Caco-2 (cell line): ENCODE measurements at regions not wholly inside any gene's neighbourhood (a gene's known extent, or its start where the extent isn't known, plus 50 kb on each side); places are given as distances from the start of the nearest gene placed in this dataset.

ENCODE experiments used
- BruUV-seq: library from RNA; stranded (reverse); fragments of 400-500 nt; replicated peaks from 2 replicates; lab custom pipeline; 2021; lab: Mats Ljungman, UMichigan
- CTCF ChIA-PET: fragments of 300-600 bp; sonication (Branson Sonifier 250); formaldehyde crosslinking; loops from one replicate; lab custom pipeline; 2022; ENCODE audit warnings: antibody characterized with exemption; lab: Charles Lee
- POLR2A ChIA-PET: fragments of 300-600 bp; sonication (Branson Sonifier 250); formaldehyde crosslinking; loops from one replicate; lab custom pipeline; 2022; ENCODE audit warnings: antibody characterized with exemption; lab: Charles Lee
- DNase-seq, 2 experiments: peaks; one replicate each; pipeline versions ENCODE4 v3.0.0 to v3.0.0-alpha.2; 2020 to 2022
- H3K27me3 ChIP-seq: replicated peaks from 2 replicates; pipeline ENCODE4 v1.6.0; 2011; ENCODE audit warnings: low read length; ENCODE audit not compliant: control insufficient read depth, insufficient read depth
- H3K36me3 ChIP-seq: 2 replicates; pipeline ENCODE4 v1.5.1; 2011; ENCODE audit warnings: low read length; ENCODE audit not compliant: control insufficient read depth, insufficient read depth
- H3K4me1 ChIP-seq: fragments of 250-450 bp; sonication (Bioruptor Pico); 2 replicates; pipeline ENCODE4 v1.5.1; 2020; ENCODE audit warnings: mild to moderate bottlenecking
- H3K4me3 ChIP-seq: 2 replicates; pipeline ENCODE4 v1.5.1; 2011; ENCODE audit warnings: low read depth, mild to moderate bottlenecking, control low read depth, low read length
- H3K9me3 ChIP-seq: fragments of 250-450 bp; sonication (Bioruptor Pico); 2 replicates; pipeline ENCODE4 v1.5.1; 2020; ENCODE audit warnings: mild to moderate bottlenecking, moderate library complexity
- H3K27ac Mint-ChIP-seq: one replicate; pipeline ENCODE4 v1.8.0; 2022; ENCODE audit warnings: mixed read lengths; ENCODE audit not compliant: unreplicated experiment
- H3K27me3 Mint-ChIP-seq: one replicate; pipeline ENCODE4 v1.8.0; 2022; ENCODE audit warnings: mixed read lengths; ENCODE audit not compliant: insufficient read depth, unreplicated experiment
- H3K36me3 Mint-ChIP-seq: one replicate; pipeline ENCODE4 v1.8.0; 2022; ENCODE audit warnings: mild to moderate bottlenecking, mixed read lengths; ENCODE audit not compliant: insufficient read depth, unreplicated experiment
- H3K4me1 Mint-ChIP-seq: one replicate; pipeline ENCODE4 v1.8.0; 2022; ENCODE audit warnings: low read depth, mixed read lengths; ENCODE audit not compliant: unreplicated experiment
- H3K4me3 Mint-ChIP-seq: one replicate; pipeline ENCODE4 v1.8.0; 2022; ENCODE audit warnings: mild to moderate bottlenecking, moderate library complexity, mixed read lengths; ENCODE audit not compliant: unreplicated experiment
- H3K9me3 Mint-ChIP-seq: one replicate; pipeline ENCODE4 v1.8.0; 2022; ENCODE audit warnings: mixed read lengths; ENCODE audit not compliant: unreplicated experiment
- intact Hi-C: fragments of 100-400 bp; cut with micrococcal nuclease; formaldehyde crosslinking; loops from one replicate; pipeline ENCODE4 v1.10.0; 2022; ENCODE audit not compliant: unreplicated experiment
- TF ChIP-seq, protein P1 (sequence below), 2 experiments: fragments of 200-600 bp in 1 of 2; IDR thresholded peaks; 1 replicate in 1 of 2; 2 replicates in 1 of 2; pipeline versions ENCODE4 v1.5.1 to v1.8.0; 2011 to 2022; ENCODE audit warnings: antibody characterized with exemption in 1 of 2, control low read depth in 1 of 2, inconsistent platforms in 1 of 2, low read depth in 1 of 2, low read length in 1 of 2, mild to moderate bottlenecking in 1 of 2, moderate library complexity in 1 of 2; ENCODE audit not compliant: insufficient read depth in 1 of 2, severe bottlenecking in 1 of 2, unreplicated experiment in 1 of 2

DNA sequence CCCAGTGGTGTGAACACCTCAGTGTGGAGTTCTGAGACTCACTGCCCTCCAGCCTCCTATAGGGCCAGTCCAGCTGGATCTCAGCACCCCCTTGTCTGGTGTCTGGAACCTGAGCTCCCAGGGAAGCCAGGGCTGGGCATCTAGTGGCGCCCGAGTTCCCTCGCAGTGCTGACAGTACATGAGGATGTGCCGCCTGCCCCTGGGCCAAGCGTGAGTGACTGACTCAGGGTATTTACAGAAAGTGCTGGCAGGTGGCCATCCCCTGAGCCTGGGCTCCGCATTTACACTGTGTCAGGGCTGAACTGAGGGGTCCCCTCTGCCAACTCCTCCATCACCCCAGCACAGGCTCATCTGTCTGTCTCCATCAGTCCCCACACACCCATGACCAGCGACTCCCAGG lies 185.3 kb downstream of the BRD1 start:
- Histone ChIP-seq H3K27me3 (no peaks in the 10 kb centered on the region), H3K9me3 (no peaks in the 10 kb centered on the region), H3K4me3 (no peak overlapping the region), H3K4me1 (no peaks in the 10 kb centered on the region), H3K36me3 (no peaks in the 10 kb centered on the region)
- no peaks in the 10 kb centered on the region for H3K9me3 Mint-ChIP-seq
- ChIA-PET CTCF (no interaction called here), POLR2A (no interaction called here)
- TF ChIP-seq, protein P1, sequence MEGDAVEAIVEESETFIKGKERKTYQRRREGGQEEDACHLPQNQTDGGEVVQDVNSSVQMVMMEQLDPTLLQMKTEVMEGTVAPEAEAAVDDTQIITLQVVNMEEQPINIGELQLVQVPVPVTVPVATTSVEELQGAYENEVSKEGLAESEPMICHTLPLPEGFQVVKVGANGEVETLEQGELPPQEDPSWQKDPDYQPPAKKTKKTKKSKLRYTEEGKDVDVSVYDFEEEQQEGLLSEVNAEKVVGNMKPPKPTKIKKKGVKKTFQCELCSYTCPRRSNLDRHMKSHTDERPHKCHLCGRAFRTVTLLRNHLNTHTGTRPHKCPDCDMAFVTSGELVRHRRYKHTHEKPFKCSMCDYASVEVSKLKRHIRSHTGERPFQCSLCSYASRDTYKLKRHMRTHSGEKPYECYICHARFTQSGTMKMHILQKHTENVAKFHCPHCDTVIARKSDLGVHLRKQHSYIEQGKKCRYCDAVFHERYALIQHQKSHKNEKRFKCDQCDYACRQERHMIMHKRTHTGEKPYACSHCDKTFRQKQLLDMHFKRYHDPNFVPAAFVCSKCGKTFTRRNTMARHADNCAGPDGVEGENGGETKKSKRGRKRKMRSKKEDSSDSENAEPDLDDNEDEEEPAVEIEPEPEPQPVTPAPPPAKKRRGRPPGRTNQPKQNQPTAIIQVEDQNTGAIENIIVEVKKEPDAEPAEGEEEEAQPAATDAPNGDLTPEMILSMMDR (IDR thresholded peaks at IDR 0.05; ENCODE audit: insufficient read depth in 1 of 2, low read depth in 1 of 2, low read length in 1 of 2, severe bottlenecking in 1 of 2, unreplicated experiment in 1 of 2), result no peak
- peaks cover 3% of the 10 kb centered on the region for H3K36me3 Mint-ChIP-seq
- H3K4me1 Mint-ChIP-seq, result no peaks in the 10 kb centered on the region
- no peak overlapping the region for H3K4me3 Mint-ChIP-seq
- no peak for DNase-seq
- no TSS peak for BruUV-seq
- no peak overlapping the region for H3K27ac Mint-ChIP-seq
- intact Hi-C loops, result no loop called here
- peaks cover 3% of the 10 kb centered on the region for H3K27me3 Mint-ChIP-seq

DNA sequence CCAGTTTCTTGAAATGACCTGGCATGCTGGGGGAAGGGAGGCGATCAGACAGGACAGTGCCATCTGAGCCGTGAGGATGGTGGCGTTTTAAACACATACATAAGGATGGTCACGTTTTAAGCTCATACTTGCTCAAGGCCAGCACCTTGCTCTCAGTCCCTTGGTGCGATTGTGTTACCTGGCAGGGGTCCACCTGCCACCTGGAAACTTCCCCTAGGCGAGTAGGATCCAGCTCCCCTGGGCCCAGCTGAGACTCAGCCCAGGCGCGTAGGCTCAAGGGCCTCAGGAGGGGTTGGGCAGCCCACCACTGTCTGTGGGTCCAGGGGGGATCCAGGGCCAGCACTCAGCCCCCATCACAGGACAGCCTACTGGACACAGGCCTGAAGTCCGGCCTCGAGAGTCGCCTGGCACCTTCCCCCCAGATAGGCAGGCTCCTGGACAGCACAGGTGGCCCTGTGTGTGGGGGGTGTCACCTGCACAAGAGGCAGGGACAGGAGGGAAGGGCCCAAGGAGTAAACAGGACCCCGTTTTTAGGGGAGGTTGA lies 185.8 kb downstream of the BRD1 start:
- H3K4me1 Mint-ChIP-seq, result no peaks in the 10 kb centered on the region
- TF ChIP-seq, protein P1 (IDR thresholded peaks at IDR 0.05; ENCODE audit: insufficient read depth in 1 of 2, low read depth in 1 of 2, low read length in 1 of 2, severe bottlenecking in 1 of 2, unreplicated experiment in 1 of 2), result no peak
- H3K36me3 ChIP-seq, result no peaks in the 10 kb centered on the region
- peaks cover 3% of the 10 kb centered on the region for H3K27me3 Mint-ChIP-seq
- no peaks in the 10 kb centered on the region for H3K9me3 ChIP-seq
- no peaks in the 10 kb centered on the region for H3K9me3 Mint-ChIP-seq
- no peaks in the 10 kb centered on the region for H3K36me3 Mint-ChIP-seq
- no peak overlapping the region for H3K4me3 ChIP-seq
- ChIA-PET POLR2A (no interaction called here), CTCF (no interaction called here)
- BruUV-seq, result no TSS peak
- H3K4me3 Mint-ChIP-seq, result no peak overlapping the region
- H3K27ac Mint-ChIP-seq, result no peak overlapping the region
- H3K4me1 ChIP-seq, result no peaks in the 10 kb centered on the region
- H3K27me3 ChIP-seq, result no peaks in the 10 kb centered on the region
- DNase-seq, result no peak
- intact Hi-C loops, result no loop called here

DNA sequence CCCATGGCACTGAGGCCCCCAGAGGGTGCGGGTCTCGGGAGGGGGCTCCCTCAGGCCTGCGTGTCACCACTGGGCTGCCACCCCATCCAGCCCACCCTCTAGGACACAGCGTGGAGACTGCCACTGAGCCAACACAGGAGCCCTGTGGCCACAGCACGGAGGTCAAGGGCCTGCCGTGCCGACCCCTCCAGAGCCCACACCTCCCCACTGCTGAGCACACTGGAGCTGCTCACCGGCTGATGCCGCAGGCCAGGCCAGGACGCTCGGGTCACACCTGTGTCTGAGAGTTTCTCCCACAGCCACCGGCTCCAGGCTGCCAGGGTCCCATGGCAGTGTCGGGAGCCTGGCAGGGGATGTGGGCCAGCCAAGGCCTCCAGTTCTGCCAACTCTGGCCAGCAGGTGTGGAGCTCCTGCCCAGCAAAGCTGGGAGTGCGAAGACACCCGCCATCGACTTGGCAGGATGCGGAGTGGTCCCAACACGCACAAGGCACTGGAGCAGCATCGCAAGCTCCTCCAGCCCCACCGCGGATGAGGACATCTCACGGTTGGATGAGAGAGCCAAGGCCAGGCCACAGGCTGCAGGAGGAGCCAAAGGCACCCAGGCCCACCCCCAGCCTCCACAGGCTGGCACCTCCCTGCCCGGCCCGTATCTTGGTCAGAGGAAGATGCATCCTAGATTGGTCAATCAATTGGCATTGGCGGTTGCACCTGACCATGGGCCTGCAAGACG lies 187.1 kb downstream of the BRD1 start:
- H3K27me3 Mint-ChIP-seq, result no peaks in the 10 kb centered on the region
- H3K4me1 Mint-ChIP-seq, result no peaks in the 10 kb centered on the region
- H3K36me3 ChIP-seq, result no peaks in the 10 kb centered on the region
- H3K9me3 Mint-ChIP-seq, result no peaks in the 10 kb centered on the region
- no peak overlapping the region for H3K27ac Mint-ChIP-seq
- no peak overlapping the region for H3K4me3 Mint-ChIP-seq
- CTCF ChIA-PET, result no interaction called here
- no TSS peak for BruUV-seq
- no peak overlapping the region for H3K4me3 ChIP-seq
- no peaks in the 10 kb centered on the region for H3K27me3 ChIP-seq
- H3K36me3 Mint-ChIP-seq, result no peaks in the 10 kb centered on the region
- H3K4me1 ChIP-seq, result no peaks in the 10 kb centered on the region
- POLR2A ChIA-PET, result no interaction called here
- DNase-seq, result no peak
- intact Hi-C loops, result no loop called here
- TF ChIP-seq, protein P1 (IDR thresholded peaks at IDR 0.05; ENCODE audit: insufficient read depth in 1 of 2, low read depth in 1 of 2, low read length in 1 of 2, severe bottlenecking in 1 of 2, unreplicated experiment in 1 of 2), result no peak
- no peaks in the 10 kb centered on the region for H3K9me3 ChIP-seq
